Thyroid gland (tissue), 4 donors: ENCODE measurements at regions not wholly inside any gene's neighbourhood (a gene's known extent, or its start where the extent isn't known, plus 50 kb on each side); places are given as distances from the start of the nearest gene placed in this dataset.

Experiments used
- POLR2A ChIP-seq, 2 donors: fragments of 450-650 bp; IDR thresholded peaks; one replicate each; pipeline ENCODE4 v1.6.1; 2017; ENCODE audit warnings: antibody characterized with exemption in 2 of 2, mild to moderate bottlenecking in 2 of 2, moderate library complexity in 1 of 2
- TF ChIP-seq, protein P1 (sequence below), 6 experiments: fragments of 200-600 bp in 3 of 6; fragments of 450-650 bp in 3 of 6; sonication (generic) in 3 of 6; IDR thresholded peaks; one replicate each; pipeline ENCODE4 v1.5.1; 2016 to 2019; ENCODE audit warnings: antibody characterized with exemption in 6 of 6, mild to moderate bottlenecking in 2 of 6, inconsistent platforms in 1 of 6, moderate library complexity in 1 of 6

DNA sequence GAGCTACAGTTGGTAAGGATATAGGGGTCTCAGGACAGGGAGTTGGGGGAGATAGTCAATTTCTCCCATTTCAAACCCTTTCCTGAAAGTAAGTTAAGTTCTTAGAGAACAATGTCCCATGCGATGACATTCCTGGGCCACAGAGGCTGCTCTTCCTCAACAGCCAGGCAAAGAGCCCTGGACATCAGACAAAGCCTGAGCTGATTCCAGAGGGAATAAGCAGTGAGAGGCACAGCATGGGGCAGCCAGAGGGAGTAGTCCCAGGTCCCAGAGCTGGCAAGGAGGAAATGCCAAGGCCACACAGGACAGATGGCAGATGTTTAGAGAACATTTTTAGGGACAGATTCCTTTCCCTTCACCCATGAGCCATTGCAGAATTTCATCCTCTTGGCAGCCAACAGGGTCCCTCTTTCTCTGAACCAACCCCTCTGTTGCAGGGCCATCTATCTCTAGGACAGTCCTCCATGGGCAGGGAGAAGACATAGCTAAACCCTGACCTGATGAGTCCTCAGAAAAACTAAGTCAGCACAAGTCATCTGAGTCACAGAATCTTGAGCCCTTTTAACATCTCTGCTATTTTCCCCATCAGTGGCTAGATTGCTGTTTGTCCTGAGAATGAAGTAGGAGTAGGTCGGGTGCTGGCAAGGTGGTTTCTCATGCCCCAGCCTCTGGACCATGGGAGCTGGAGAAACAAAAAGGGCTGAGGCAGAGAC is 60.3 kb upstream of the CALM2 start:
- TF ChIP-seq, protein P1, sequence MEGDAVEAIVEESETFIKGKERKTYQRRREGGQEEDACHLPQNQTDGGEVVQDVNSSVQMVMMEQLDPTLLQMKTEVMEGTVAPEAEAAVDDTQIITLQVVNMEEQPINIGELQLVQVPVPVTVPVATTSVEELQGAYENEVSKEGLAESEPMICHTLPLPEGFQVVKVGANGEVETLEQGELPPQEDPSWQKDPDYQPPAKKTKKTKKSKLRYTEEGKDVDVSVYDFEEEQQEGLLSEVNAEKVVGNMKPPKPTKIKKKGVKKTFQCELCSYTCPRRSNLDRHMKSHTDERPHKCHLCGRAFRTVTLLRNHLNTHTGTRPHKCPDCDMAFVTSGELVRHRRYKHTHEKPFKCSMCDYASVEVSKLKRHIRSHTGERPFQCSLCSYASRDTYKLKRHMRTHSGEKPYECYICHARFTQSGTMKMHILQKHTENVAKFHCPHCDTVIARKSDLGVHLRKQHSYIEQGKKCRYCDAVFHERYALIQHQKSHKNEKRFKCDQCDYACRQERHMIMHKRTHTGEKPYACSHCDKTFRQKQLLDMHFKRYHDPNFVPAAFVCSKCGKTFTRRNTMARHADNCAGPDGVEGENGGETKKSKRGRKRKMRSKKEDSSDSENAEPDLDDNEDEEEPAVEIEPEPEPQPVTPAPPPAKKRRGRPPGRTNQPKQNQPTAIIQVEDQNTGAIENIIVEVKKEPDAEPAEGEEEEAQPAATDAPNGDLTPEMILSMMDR (IDR thresholded peaks at IDR 0.05): no peak
- no peak for TF ChIP-seq POLR2A (IDR thresholded peaks at IDR 0.05)
